ENCODE measurements at regions not wholly inside any gene's neighbourhood (a gene's known extent, or its start where the extent isn't known, plus 50 kb on each side); places are given as distances from the start of the nearest gene placed in this dataset.

DNA sequence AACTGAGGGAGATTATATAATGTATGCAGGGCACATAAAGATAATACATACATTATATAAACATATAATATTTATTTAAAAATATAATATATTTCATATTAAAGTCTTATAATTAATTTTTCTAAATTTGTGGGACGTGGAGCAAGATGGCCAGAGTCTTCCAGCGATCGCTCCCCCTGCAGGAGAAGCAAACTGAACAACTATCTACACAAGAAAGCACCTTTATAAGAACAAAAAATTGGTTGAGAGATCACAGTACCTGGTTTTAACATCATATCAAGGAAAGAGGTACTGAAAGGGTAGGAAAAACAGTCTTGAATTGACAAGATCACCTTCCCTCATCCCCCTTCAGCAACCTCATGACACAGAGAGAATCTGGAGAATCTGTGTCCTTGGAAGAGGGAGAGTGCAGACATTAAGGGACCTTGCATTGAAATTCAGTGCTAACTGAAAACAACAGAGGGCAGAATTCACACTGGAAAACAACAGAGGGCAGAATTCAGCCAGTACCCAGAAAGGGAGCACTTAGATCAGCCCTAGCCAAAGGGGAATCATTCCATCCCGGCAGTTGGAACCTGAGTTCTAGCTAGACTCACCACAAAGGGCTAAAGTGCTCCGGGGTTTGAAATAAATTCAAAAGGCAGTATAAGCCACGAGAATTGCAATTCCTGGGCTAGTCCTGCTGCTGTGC, 262.5 kb upstream of the NDST3 start:
- no peak for TF ChIP-seq BACH2 (CRISPR knock-in tag; IDR thresholded peaks at IDR 0.05; ENCODE audit: borderline replicate concordance)
- TF ChIP-seq GLIS3 (CRISPR knock-in tag; IDR thresholded peaks at IDR 0.05) = no peak
- TF ChIP-seq, protein P1, sequence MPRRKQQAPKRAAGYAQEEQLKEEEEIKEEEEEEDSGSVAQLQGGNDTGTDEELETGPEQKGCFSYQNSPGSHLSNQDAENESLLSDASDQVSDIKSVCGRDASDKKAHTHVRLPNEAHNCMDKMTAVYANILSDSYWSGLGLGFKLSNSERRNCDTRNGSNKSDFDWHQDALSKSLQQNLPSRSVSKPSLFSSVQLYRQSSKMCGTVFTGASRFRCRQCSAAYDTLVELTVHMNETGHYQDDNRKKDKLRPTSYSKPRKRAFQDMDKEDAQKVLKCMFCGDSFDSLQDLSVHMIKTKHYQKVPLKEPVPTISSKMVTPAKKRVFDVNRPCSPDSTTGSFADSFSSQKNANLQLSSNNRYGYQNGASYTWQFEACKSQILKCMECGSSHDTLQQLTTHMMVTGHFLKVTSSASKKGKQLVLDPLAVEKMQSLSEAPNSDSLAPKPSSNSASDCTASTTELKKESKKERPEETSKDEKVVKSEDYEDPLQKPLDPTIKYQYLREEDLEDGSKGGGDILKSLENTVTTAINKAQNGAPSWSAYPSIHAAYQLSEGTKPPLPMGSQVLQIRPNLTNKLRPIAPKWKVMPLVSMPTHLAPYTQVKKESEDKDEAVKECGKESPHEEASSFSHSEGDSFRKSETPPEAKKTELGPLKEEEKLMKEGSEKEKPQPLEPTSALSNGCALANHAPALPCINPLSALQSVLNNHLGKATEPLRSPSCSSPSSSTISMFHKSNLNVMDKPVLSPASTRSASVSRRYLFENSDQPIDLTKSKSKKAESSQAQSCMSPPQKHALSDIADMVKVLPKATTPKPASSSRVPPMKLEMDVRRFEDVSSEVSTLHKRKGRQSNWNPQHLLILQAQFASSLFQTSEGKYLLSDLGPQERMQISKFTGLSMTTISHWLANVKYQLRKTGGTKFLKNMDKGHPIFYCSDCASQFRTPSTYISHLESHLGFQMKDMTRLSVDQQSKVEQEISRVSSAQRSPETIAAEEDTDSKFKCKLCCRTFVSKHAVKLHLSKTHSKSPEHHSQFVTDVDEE (CRISPR knock-in tag; IDR thresholded peaks at IDR 0.05) = no peak
- no peak for TF ChIP-seq ARNTL (CRISPR knock-in tag; IDR thresholded peaks at IDR 0.05; ENCODE audit: borderline replicate concordance, low read depth)
- TF ChIP-seq CSDC2 (CRISPR knock-in tag; IDR thresholded peaks at IDR 0.05) = no peak
- TF ChIP-seq PATZ1 (CRISPR knock-in tag; IDR thresholded peaks at IDR 0.05; ENCODE audit: borderline replicate concordance) = no peak
- TF ChIP-seq SNAI2 (CRISPR knock-in tag; IDR thresholded peaks at IDR 0.05) = no peak
- TF ChIP-seq, protein P2, sequence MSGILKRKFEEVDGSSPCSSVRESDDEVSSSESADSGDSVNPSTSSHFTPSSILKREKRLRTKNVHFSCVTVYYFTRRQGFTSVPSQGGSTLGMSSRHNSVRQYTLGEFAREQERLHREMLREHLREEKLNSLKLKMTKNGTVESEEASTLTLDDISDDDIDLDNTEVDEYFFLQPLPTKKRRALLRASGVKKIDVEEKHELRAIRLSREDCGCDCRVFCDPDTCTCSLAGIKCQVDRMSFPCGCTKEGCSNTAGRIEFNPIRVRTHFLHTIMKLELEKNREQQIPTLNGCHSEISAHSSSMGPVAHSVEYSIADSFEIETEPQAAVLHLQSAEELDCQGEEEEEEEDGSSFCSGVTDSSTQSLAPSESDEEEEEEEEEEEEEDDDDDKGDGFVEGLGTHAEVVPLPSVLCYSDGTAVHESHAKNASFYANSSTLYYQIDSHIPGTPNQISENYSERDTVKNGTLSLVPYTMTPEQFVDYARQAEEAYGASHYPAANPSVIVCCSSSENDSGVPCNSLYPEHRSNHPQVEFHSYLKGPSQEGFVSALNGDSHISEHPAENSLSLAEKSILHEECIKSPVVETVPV (CRISPR knock-in tag; IDR thresholded peaks at IDR 0.05) = no peak
- TF ChIP-seq RARB (CRISPR knock-in tag; IDR thresholded peaks at IDR 0.05) = no peak
- TF ChIP-seq ESRRG (CRISPR knock-in tag; IDR thresholded peaks at IDR 0.05) = no peak
- TF ChIP-seq CREB5 (CRISPR knock-in tag; IDR thresholded peaks at IDR 0.05; ENCODE audit: low read depth) = no peak
- TF ChIP-seq ZFP3 (CRISPR knock-in tag; IDR thresholded peaks at IDR 0.05) = no peak
- no peak for TF ChIP-seq ZNF8 (CRISPR knock-in tag; IDR thresholded peaks at IDR 0.05)
